Liver (tissue), 8 donors: ENCODE measurements at regions not wholly inside any gene's neighbourhood (a gene's known extent, or its start where the extent isn't known, plus 50 kb on each side); places are given as distances from the start of the nearest gene placed in this dataset.

ENCODE experiments used
- DNase-seq: peaks from one replicate; pipeline ENCODE4 v3.0.0-alpha.2; 2017; ENCODE audit warnings: low spot score
- H3K27ac ChIP-seq, 2 donors: one replicate each; pipeline ENCODE4 v1.7.0; 2013; ENCODE audit warnings: inconsistent platforms in 2 of 2, low read length in 2 of 2, control low read depth in 1 of 2, low read depth in 1 of 2, mild to moderate bottlenecking in 1 of 2
- H3K27me3 ChIP-seq, 4 donors: one replicate each; pipeline versions ENCODE4 v1.6.1 to v1.7.0; 2013; ENCODE audit warnings: low read length in 3 of 4, inconsistent platforms in 1 of 4, mild to moderate bottlenecking in 1 of 4, moderate library complexity in 1 of 4; ENCODE audit not compliant: control insufficient read depth in 4 of 4, insufficient read depth in 4 of 4
- H3K36me3 ChIP-seq, 4 donors: one replicate each; pipeline versions ENCODE4 v1.6.1 to v1.7.0; 2013; ENCODE audit warnings: low read length in 3 of 4, mild to moderate bottlenecking in 3 of 4, low read depth in 1 of 4, moderate library complexity in 1 of 4; ENCODE audit not compliant: control insufficient read depth in 4 of 4, insufficient read depth in 3 of 4
- H3K4me1 ChIP-seq, 4 donors: one replicate each; pipeline versions ENCODE4 v1.6.1 to v1.7.0; 2013; ENCODE audit warnings: low read length in 3 of 4, mild to moderate bottlenecking in 3 of 4, moderate library complexity in 1 of 4; ENCODE audit not compliant: control insufficient read depth in 4 of 4, insufficient read depth in 4 of 4
- H3K4me3 ChIP-seq, 3 donors: one replicate each; pipeline versions ENCODE4 v1.6.1 to v1.7.0; 2013; ENCODE audit warnings: low read length in 3 of 3, control low read depth in 1 of 3, low read depth in 1 of 3, mild to moderate bottlenecking in 1 of 3
- H3K9ac ChIP-seq, 2 donors: one replicate each; pipeline ENCODE4 v1.7.0; 2013; ENCODE audit warnings: low read length in 2 of 2, mild to moderate bottlenecking in 2 of 2, moderate library complexity in 2 of 2, control low read depth in 1 of 2, low read depth in 1 of 2
- H3K9me3 ChIP-seq, 4 donors: one replicate each; pipeline versions ENCODE4 v1.6.1 to v1.7.0; 2013; ENCODE audit warnings: low read length in 3 of 4; ENCODE audit not compliant: control insufficient read depth in 4 of 4
- EGR1 ChIP-seq, 2 donors: IDR thresholded peaks; 2 replicates each; pipeline ENCODE4 v1.6.1; 2016 to 2018; ENCODE audit warnings: antibody characterized with exemption in 2 of 2, low read depth in 2 of 2
- FOXA1 ChIP-seq: IDR thresholded peaks from 2 replicates; pipeline ENCODE4 v1.6.1; 2016; ENCODE audit warnings: antibody characterized with exemption
- FOXA2 ChIP-seq: IDR thresholded peaks from 2 replicates; pipeline ENCODE4 v1.6.1; 2016; ENCODE audit warnings: antibody characterized with exemption
- GABPA ChIP-seq, 2 donors: IDR thresholded peaks in 1 of 2; conservative IDR thresholded peaks in 1 of 2; 2 replicates each; pipeline ENCODE4 v1.6.1; 2016; ENCODE audit warnings: antibody characterized with exemption in 2 of 2, mild to moderate bottlenecking in 1 of 2, moderate library complexity in 1 of 2
- HNF4A ChIP-seq, 2 donors: conservative IDR thresholded peaks; 2 replicates each; pipeline ENCODE4 v1.6.1; 2016; ENCODE audit warnings: antibody characterized with exemption in 2 of 2, mild to moderate bottlenecking in 2 of 2
- HNF4G ChIP-seq: IDR thresholded peaks from 2 replicates; pipeline ENCODE4 v1.6.1; 2016; ENCODE audit warnings: antibody characterized with exemption
- JUND ChIP-seq, 2 donors: IDR thresholded peaks; 2 replicates each; pipeline ENCODE4 v1.6.1; 2016; ENCODE audit warnings: antibody characterized with exemption in 2 of 2
- NR2F2 ChIP-seq: IDR thresholded peaks from 2 replicates; pipeline ENCODE4 v1.6.1; 2016; ENCODE audit warnings: antibody characterized with exemption
- RAD21 ChIP-seq, 2 donors: IDR thresholded peaks; 2 replicates each; pipeline ENCODE4 v1.6.1; 2016; ENCODE audit warnings: antibody characterized with exemption in 2 of 2, mild to moderate bottlenecking in 2 of 2
- RXRA ChIP-seq, 2 donors: IDR thresholded peaks; 2 replicates each; pipeline ENCODE4 v1.6.1; 2017 to 2018; ENCODE audit warnings: antibody characterized with exemption in 2 of 2, mild to moderate bottlenecking in 1 of 2
- SP1 ChIP-seq: IDR thresholded peaks from 2 replicates; pipeline ENCODE4 v1.6.1; 2018; ENCODE audit warnings: antibody characterized with exemption, mild to moderate bottlenecking
- TAF1 ChIP-seq: conservative IDR thresholded peaks from 2 replicates; pipeline ENCODE4 v1.6.1; 2016; ENCODE audit warnings: antibody characterized with exemption, mild to moderate bottlenecking
- YY1 ChIP-seq: IDR thresholded peaks from 2 replicates; pipeline ENCODE4 v1.6.1; 2016; ENCODE audit warnings: antibody characterized with exemption, mild to moderate bottlenecking
- WGBS: extraction: QIAGEN DNeasy Blood & Tissue Kit; methylation state at CpG from one replicate; pipeline ENCODE4 v1.1.7; 2013; 5-methylcytosine and 5-hydroxymethylcytosine counted together
- TF ChIP-seq, protein P1 (sequence below): fragments of 150-350 bp; IDR thresholded peaks from 2 replicates; pipeline ENCODE4 v1.5.1; 2017; ENCODE audit warnings: improper control_type of control experiment, low read depth, low read length; ENCODE audit not compliant: missing input control
- TF ChIP-seq, protein P2 (sequence below): IDR thresholded peaks from 2 replicates; pipeline ENCODE4 v1.6.1; 2016; ENCODE audit warnings: antibody characterized with exemption
- TF ChIP-seq, protein P3 (sequence below): IDR thresholded peaks from 2 replicates; pipeline ENCODE4 v1.6.1; 2016; ENCODE audit warnings: antibody characterized with exemption, mild to moderate bottlenecking
- TF ChIP-seq, protein P4 (sequence below): IDR thresholded peaks from 2 replicates; pipeline ENCODE4 v1.6.1; 2016; ENCODE audit warnings: antibody characterized with exemption
- TF ChIP-seq, protein P5 (sequence below): IDR thresholded peaks from 2 replicates; pipeline ENCODE4 v1.6.1; 2016; ENCODE audit warnings: antibody characterized with exemption
- donor health status: healthy.
- donor health status: healthy.
- donor health status: healthy.
- donor health status: healthy.
- donor health status: healthy.

DNA sequence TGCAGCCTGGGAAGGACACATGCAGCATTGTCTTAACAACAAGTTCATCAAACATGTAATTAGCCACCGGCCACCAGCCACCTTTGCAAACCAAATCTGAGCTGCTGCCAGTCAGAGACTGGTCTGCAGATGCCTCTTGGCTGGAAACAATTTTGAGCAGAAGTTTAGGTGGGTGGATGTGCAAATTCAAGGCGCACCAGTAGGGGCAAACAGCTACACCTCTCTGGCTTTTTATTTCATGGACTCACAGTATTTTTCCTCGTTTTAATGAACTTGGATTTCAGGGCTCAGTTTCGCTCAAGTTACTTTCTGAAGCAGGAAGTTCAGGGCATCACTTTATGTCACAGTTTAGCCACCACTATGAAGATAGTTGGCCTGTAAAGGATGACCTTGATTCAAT is 94.3 kb downstream of the OTX2 start (continued):
- TF ChIP-seq, protein P1, sequence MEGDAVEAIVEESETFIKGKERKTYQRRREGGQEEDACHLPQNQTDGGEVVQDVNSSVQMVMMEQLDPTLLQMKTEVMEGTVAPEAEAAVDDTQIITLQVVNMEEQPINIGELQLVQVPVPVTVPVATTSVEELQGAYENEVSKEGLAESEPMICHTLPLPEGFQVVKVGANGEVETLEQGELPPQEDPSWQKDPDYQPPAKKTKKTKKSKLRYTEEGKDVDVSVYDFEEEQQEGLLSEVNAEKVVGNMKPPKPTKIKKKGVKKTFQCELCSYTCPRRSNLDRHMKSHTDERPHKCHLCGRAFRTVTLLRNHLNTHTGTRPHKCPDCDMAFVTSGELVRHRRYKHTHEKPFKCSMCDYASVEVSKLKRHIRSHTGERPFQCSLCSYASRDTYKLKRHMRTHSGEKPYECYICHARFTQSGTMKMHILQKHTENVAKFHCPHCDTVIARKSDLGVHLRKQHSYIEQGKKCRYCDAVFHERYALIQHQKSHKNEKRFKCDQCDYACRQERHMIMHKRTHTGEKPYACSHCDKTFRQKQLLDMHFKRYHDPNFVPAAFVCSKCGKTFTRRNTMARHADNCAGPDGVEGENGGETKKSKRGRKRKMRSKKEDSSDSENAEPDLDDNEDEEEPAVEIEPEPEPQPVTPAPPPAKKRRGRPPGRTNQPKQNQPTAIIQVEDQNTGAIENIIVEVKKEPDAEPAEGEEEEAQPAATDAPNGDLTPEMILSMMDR: no peak
- no peak for TF ChIP-seq JUND (IDR thresholded peaks at IDR 0.05)
- no peak for TF ChIP-seq FOXA2
- TF ChIP-seq HNF4G: no peak
- no peak for TF ChIP-seq HNF4A (conservative IDR thresholded peaks at IDR 0.05)
- TF ChIP-seq YY1: no peak

DNA sequence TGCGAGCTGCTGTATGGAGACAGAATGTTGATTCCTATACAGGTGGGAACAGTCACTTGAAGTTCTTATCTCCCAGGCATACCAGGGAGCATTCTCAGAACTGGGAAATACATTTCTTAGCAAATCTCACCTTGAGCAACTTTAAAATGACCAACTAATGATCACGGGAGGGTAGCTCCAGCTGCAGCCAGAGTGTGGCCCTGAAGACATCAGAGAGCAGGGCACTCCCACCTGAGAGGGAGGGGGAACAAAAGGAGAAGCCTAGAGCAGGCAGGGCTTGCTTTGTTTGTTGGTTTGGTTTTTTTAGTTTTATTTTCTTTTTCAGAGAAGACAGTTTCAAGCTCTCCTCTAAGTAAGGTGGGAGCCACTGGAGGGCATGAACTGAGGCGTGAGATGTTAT is 101.1 kb downstream of the OTX2 start:
- peaks cover 0 to 7% (median 0%) of the 10 kb centered on the region in 4 donors for H3K27me3 ChIP-seq
- 68% methylated on average over 3 of the region's 3 CpGs for WGBS
- H3K4me3 ChIP-seq: no peak overlapping the region
- H3K36me3 ChIP-seq: no peaks in the 10 kb centered on the region
- H3K9ac ChIP-seq: no peak overlapping the region
- no peaks in the 10 kb centered on the region for H3K4me1 ChIP-seq
- no peak for DNase-seq
- H3K27ac ChIP-seq: no peak overlapping the region
- TF ChIP-seq NR2F2: no peak
- no peak for TF ChIP-seq YY1
- no peak for TF ChIP-seq EGR1 (IDR thresholded peaks at IDR 0.05; ENCODE audit: low read depth in 2 of 2)
- no peak for TF ChIP-seq TAF1
- TF ChIP-seq, protein P1: no peak
- no peak for TF ChIP-seq RAD21 (IDR thresholded peaks at IDR 0.05)
- no peak for TF ChIP-seq JUND (IDR thresholded peaks at IDR 0.05)
- no peak for TF ChIP-seq HNF4A (conservative IDR thresholded peaks at IDR 0.05)
- TF ChIP-seq RXRA (IDR thresholded peaks at IDR 0.05): no peak
- no peak for TF ChIP-seq GABPA (IDR thresholded peaks at IDR 0.05 in 1 of 2, conservative IDR thresholded peaks at IDR 0.05 in 1 of 2)
- TF ChIP-seq, protein P2, sequence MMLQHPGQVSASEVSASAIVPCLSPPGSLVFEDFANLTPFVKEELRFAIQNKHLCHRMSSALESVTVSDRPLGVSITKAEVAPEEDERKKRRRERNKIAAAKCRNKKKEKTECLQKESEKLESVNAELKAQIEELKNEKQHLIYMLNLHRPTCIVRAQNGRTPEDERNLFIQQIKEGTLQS: no peak
- TF ChIP-seq SP1: no peak
- TF ChIP-seq, protein P3, sequence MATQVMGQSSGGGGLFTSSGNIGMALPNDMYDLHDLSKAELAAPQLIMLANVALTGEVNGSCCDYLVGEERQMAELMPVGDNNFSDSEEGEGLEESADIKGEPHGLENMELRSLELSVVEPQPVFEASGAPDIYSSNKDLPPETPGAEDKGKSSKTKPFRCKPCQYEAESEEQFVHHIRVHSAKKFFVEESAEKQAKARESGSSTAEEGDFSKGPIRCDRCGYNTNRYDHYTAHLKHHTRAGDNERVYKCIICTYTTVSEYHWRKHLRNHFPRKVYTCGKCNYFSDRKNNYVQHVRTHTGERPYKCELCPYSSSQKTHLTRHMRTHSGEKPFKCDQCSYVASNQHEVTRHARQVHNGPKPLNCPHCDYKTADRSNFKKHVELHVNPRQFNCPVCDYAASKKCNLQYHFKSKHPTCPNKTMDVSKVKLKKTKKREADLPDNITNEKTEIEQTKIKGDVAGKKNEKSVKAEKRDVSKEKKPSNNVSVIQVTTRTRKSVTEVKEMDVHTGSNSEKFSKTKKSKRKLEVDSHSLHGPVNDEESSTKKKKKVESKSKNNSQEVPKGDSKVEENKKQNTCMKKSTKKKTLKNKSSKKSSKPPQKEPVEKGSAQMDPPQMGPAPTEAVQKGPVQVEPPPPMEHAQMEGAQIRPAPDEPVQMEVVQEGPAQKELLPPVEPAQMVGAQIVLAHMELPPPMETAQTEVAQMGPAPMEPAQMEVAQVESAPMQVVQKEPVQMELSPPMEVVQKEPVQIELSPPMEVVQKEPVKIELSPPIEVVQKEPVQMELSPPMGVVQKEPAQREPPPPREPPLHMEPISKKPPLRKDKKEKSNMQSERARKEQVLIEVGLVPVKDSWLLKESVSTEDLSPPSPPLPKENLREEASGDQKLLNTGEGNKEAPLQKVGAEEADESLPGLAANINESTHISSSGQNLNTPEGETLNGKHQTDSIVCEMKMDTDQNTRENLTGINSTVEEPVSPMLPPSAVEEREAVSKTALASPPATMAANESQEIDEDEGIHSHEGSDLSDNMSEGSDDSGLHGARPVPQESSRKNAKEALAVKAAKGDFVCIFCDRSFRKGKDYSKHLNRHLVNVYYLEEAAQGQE: no peak
- no peak for TF ChIP-seq FOXA2
- TF ChIP-seq, protein P4, sequence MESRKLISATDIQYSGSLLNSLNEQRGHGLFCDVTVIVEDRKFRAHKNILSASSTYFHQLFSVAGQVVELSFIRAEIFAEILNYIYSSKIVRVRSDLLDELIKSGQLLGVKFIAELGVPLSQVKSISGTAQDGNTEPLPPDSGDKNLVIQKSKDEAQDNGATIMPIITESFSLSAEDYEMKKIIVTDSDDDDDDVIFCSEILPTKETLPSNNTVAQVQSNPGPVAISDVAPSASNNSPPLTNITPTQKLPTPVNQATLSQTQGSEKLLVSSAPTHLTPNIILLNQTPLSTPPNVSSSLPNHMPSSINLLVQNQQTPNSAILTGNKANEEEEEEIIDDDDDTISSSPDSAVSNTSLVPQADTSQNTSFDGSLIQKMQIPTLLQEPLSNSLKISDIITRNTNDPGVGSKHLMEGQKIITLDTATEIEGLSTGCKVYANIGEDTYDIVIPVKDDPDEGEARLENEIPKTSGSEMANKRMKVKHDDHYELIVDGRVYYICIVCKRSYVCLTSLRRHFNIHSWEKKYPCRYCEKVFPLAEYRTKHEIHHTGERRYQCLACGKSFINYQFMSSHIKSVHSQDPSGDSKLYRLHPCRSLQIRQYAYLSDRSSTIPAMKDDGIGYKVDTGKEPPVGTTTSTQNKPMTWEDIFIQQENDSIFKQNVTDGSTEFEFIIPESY: no peak
- TF ChIP-seq FOXA1: no peak
- TF ChIP-seq HNF4G: no peak
- TF ChIP-seq, protein P5, sequence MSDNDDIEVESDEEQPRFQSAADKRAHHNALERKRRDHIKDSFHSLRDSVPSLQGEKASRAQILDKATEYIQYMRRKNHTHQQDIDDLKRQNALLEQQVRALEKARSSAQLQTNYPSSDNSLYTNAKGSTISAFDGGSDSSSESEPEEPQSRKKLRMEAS: no peak
- H3K9me3 ChIP-seq: no peaks in the 10 kb centered on the region
